Body of pancreas (tissue), 4 donors: ENCODE measurements at regions not wholly inside any gene's neighbourhood (a gene's known extent, or its start where the extent isn't known, plus 50 kb on each side); places are given as distances from the start of the nearest gene placed in this dataset.

Experiments used
- CTCF ChIP-seq, 7 experiments: fragments of 450-650 bp in 4 of 7; fragments of 200-600 bp in 3 of 7; sonication (generic) in 3 of 7; IDR thresholded peaks; one replicate each; pipeline ENCODE4 v1.5.1; 2016 to 2019; ENCODE audit warnings: antibody characterized with exemption in 7 of 7
- POLR2A ChIP-seq, 3 donors: fragments of 450-650 bp; IDR thresholded peaks; one replicate each; pipeline ENCODE4 v1.6.1; 2016; ENCODE audit warnings: antibody characterized with exemption in 3 of 3, mild to moderate bottlenecking in 2 of 3

GRCh38 chr1:201694608-201695335, 134.2 kb upstream of the IPO9 start:
- TF ChIP-seq CTCF (IDR thresholded peaks at IDR 0.05) (no peak), POLR2A (IDR thresholded peaks at IDR 0.05) (no peak)
